Epithelial cell of esophagus (primary cell): ENCODE measurements at regions not wholly inside any gene's neighbourhood (a gene's known extent, or its start where the extent isn't known, plus 50 kb on each side); places are given as distances from the start of the nearest gene placed in this dataset.

Source experiments
- DNase-seq: peaks from one replicate; pipeline ENCODE4 v3.0.0; 2010; ENCODE audit warnings: low read depth
- H3K4me3 ChIP-seq: 2 replicates; pipeline ENCODE4 v1.5.1; 2011; ENCODE audit warnings: mild to moderate bottlenecking, low read length, control low read depth
- TF ChIP-seq, protein P1 (sequence below): IDR thresholded peaks from 2 replicates; pipeline ENCODE4 v1.5.1; 2011; ENCODE audit warnings: low read depth, mild to moderate bottlenecking, low read length, control low read depth, inconsistent platforms; ENCODE audit not compliant: insufficient read depth; ENCODE audit errors: missing control alignments

DNA sequence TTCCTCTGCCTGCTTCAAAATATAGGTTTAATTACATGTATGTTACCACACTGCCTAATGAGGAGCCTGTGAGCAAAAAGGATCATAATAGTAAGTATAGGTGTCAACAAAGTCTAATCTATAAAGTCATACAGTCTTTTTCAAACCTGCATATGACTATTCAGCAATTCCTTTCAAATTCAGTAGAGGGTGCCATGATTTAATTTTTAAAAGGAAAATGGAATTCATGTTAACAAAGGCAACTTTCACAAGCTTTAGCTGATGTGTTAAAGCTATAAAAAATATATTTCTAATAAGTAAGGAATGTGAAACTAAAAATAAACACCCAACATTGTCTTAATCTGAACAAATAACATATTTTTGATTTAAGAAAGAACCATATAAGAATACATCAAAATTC, 52.1 kb downstream of the MPP7 start:
- H3K4me3 ChIP-seq = no peak overlapping the region
- TF ChIP-seq, protein P1, sequence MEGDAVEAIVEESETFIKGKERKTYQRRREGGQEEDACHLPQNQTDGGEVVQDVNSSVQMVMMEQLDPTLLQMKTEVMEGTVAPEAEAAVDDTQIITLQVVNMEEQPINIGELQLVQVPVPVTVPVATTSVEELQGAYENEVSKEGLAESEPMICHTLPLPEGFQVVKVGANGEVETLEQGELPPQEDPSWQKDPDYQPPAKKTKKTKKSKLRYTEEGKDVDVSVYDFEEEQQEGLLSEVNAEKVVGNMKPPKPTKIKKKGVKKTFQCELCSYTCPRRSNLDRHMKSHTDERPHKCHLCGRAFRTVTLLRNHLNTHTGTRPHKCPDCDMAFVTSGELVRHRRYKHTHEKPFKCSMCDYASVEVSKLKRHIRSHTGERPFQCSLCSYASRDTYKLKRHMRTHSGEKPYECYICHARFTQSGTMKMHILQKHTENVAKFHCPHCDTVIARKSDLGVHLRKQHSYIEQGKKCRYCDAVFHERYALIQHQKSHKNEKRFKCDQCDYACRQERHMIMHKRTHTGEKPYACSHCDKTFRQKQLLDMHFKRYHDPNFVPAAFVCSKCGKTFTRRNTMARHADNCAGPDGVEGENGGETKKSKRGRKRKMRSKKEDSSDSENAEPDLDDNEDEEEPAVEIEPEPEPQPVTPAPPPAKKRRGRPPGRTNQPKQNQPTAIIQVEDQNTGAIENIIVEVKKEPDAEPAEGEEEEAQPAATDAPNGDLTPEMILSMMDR = peak; percentile 38
- DNase-seq = peak; percentile 55

- DNase-seq = no peak
- TF ChIP-seq, protein P1 = no peak
- H3K4me3 ChIP-seq = no peak overlapping the region
These were observed 52.5 kb downstream of the MPP7 start for GRCh38 chr10:28250358-28250757.

- DNase-seq = no peak
- TF ChIP-seq, protein P1 = no peak
- no peak overlapping the region for H3K4me3 ChIP-seq
These were observed 53.4 kb downstream of the MPP7 start for GRCh38 chr10:28249512-28249911.

- no peak overlapping the region for H3K4me3 ChIP-seq
- TF ChIP-seq, protein P1 = no peak
- peak; percentile 91 for DNase-seq
These were observed 54.8 kb downstream of the MPP7 start for GRCh38 chr10:28248092-28248491.

GRCh38 chr10:28246023-28246422, 56.8 kb downstream of the MPP7 start:
- H3K4me3 ChIP-seq = no peak overlapping the region
- DNase-seq = peak; percentile 51
- TF ChIP-seq, protein P1 = no peak

DNA sequence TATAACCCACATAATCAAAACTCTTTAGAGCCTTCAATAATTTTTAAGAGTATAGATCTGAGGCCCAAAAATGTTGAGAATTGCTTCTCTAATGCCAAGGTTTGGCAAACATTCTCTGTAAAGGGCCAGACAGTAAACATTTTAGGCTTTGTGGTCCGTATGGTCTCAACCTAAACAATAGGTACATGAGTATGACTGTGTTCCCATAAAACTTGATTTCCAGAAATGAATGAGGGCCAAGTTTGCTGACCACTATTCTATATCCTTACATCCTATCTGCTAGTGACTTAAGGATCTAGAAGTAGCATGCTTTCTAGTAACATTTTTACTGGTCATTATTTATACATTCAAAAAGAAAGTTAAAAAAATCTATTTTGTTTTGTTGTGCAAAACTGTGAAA, 58.9 kb downstream of the MPP7 start:
- TF ChIP-seq, protein P1 = no peak
- DNase-seq = no peak
- no peak overlapping the region for H3K4me3 ChIP-seq

- TF ChIP-seq, protein P1 = no peak
- H3K4me3 ChIP-seq = no peak overlapping the region
- DNase-seq = peak; percentile 6
These were observed 60.2 kb downstream of the MPP7 start for GRCh38 chr10:28242555-28243204.
